H9 (cell line): ENCODE measurements at regions not wholly inside any gene's neighbourhood (a gene's known extent, or its start where the extent isn't known, plus 50 kb on each side); places are given as distances from the start of the nearest gene placed in this dataset.
"Not testable (repeated sequence)": the region's sequence is repeated elsewhere in the genome, so short reads cannot be mapped to it uniquely, and the experiment has no call there.

Experiments
- DNase-seq: peaks from one replicate; pipeline ENCODE4 v3.0.0-alpha.2; 2017
- H2AFZ ChIP-seq: one replicate; pipeline ENCODE4 v1.6.1; 2013; ENCODE audit warnings: mild to moderate bottlenecking, low read length, control low read depth, moderate library complexity
- H2AK5ac ChIP-seq: 2 replicates; pipeline ENCODE4 v1.6.1; 2013; ENCODE audit warnings: low read length, control low read depth, mixed read lengths; ENCODE audit not compliant: insufficient read length
- H2BK120ac ChIP-seq: one replicate; pipeline ENCODE4 v1.6.1; 2013; ENCODE audit warnings: low read depth, mild to moderate bottlenecking, low read length, control low read depth, inconsistent platforms; ENCODE audit not compliant: poor library complexity, severe bottlenecking
- H2BK12ac ChIP-seq: 2 replicates; pipeline ENCODE4 v1.6.1; 2013; ENCODE audit warnings: low read length, control low read depth, mixed read lengths, low read depth; ENCODE audit not compliant: insufficient read length
- H2BK15ac ChIP-seq: 2 replicates; pipeline ENCODE4 v1.6.1; 2013; ENCODE audit warnings: low read depth, low read length, control low read depth
- H2BK20ac ChIP-seq: one replicate; pipeline ENCODE4 v1.6.1; 2013; ENCODE audit warnings: low read depth, mild to moderate bottlenecking, low read length, control low read depth, inconsistent platforms; ENCODE audit not compliant: poor library complexity, severe bottlenecking
- H2BK5ac ChIP-seq: 2 replicates; pipeline ENCODE4 v1.6.1; 2013; ENCODE audit warnings: low read length, control low read depth, mixed read lengths; ENCODE audit not compliant: insufficient read length
- H3K14ac ChIP-seq: 2 replicates; pipeline ENCODE4 v1.6.1; 2013; ENCODE audit warnings: low read length, control low read depth; ENCODE audit not compliant: insufficient read depth
- H3K18ac ChIP-seq: 2 replicates; pipeline ENCODE4 v1.6.1; 2013; ENCODE audit warnings: low read depth, mild to moderate bottlenecking, mixed read lengths, low read length, control low read depth; ENCODE audit not compliant: insufficient read length
- H3K23ac ChIP-seq: 2 replicates; pipeline ENCODE4 v1.6.1; 2013; ENCODE audit warnings: low read length, control low read depth, mixed read lengths, low read depth; ENCODE audit not compliant: insufficient read length
- H3K23me2 ChIP-seq: 2 replicates; pipeline ENCODE4 v1.6.1; 2013; ENCODE audit warnings: low read depth, mild to moderate bottlenecking, mixed read lengths, low read length, control low read depth; ENCODE audit not compliant: insufficient read length, poor library complexity, severe bottlenecking
- H3K27ac ChIP-seq: 2 replicates; pipeline ENCODE4 v1.5.1; 2013; ENCODE audit warnings: low read length, control low read depth, mixed read lengths, low read depth; ENCODE audit not compliant: insufficient read length
- H3K27me3 ChIP-seq: 2 replicates; pipeline ENCODE4 v1.6.1; 2013; ENCODE audit warnings: low read length, control low read depth, inconsistent platforms; ENCODE audit not compliant: insufficient read depth
- H3K4ac ChIP-seq: 2 replicates; pipeline ENCODE4 v1.6.1; 2013; ENCODE audit warnings: low read depth, mild to moderate bottlenecking, control low read depth, inconsistent platforms, low read length, moderate library complexity
- H3K4me1 ChIP-seq: 2 replicates; pipeline ENCODE4 v1.6.1; 2013; ENCODE audit warnings: low read length, control low read depth, inconsistent platforms; ENCODE audit not compliant: insufficient read depth
- H3K4me2 ChIP-seq: 2 replicates; pipeline ENCODE4 v1.6.1; 2013; ENCODE audit warnings: low read length, control low read depth, mixed read lengths; ENCODE audit not compliant: insufficient read length, insufficient read depth
- H3K56ac ChIP-seq: 2 replicates; pipeline ENCODE4 v1.6.1; 2013; ENCODE audit warnings: low read depth, mild to moderate bottlenecking, mixed read lengths, low read length, control low read depth; ENCODE audit not compliant: insufficient read length
- H3K79me1 ChIP-seq: 2 replicates; pipeline ENCODE4 v1.6.1; 2013; ENCODE audit warnings: low read depth, mild to moderate bottlenecking, moderate library complexity, low read length, control low read depth, inconsistent platforms; ENCODE audit not compliant: insufficient read depth, poor library complexity, severe bottlenecking
- H3K79me2 ChIP-seq: 2 replicates; pipeline ENCODE4 v1.6.1; 2013; ENCODE audit warnings: low read length, control low read depth, inconsistent platforms; ENCODE audit not compliant: insufficient read depth
- H3K9ac ChIP-seq: 2 replicates; pipeline ENCODE4 v1.6.1; 2013; ENCODE audit warnings: low read length, control low read depth, mixed read lengths; ENCODE audit not compliant: insufficient read length; ENCODE audit errors: extremely low read depth
- H3K9me3 ChIP-seq: one replicate; pipeline ENCODE4 v1.6.1; 2013; ENCODE audit warnings: low read depth, low read length, inconsistent platforms; ENCODE audit not compliant: control insufficient read depth
- H3T11ph ChIP-seq: one replicate; pipeline ENCODE4 v1.6.1; 2013; ENCODE audit warnings: mild to moderate bottlenecking, low read length, control low read depth, inconsistent platforms
- H4K20me1 ChIP-seq: one replicate; pipeline ENCODE4 v1.6.1; 2013; ENCODE audit not compliant: control insufficient read depth, insufficient read length, insufficient read depth
- H4K5ac ChIP-seq: 2 replicates; pipeline ENCODE4 v1.6.1; 2013; ENCODE audit warnings: low read depth, mild to moderate bottlenecking, mixed read lengths, low read length, control low read depth; ENCODE audit not compliant: insufficient read length
- H4K8ac ChIP-seq: replicated peaks from 2 replicates; pipeline ENCODE4 v1.6.1; 2013; ENCODE audit warnings: low read length, control low read depth, mixed read lengths, low read depth; ENCODE audit not compliant: insufficient read length
- H4K91ac ChIP-seq: 2 replicates; pipeline ENCODE4 v1.6.1; 2013; ENCODE audit warnings: low read depth, mild to moderate bottlenecking, moderate library complexity, mixed read lengths, low read length, control low read depth; ENCODE audit not compliant: insufficient read length
- H3K27ac Mint-ChIP-seq, 3 experiments: 2 replicates in 2 of 3; 3 replicates in 1 of 3; pipeline ENCODE4 v1.8.0; 2020 to 2021; ENCODE audit warnings: mixed read lengths in 3 of 3, mild to moderate bottlenecking in 1 of 3, moderate library complexity in 1 of 3
- H3K27me3 Mint-ChIP-seq: 2 replicates; pipeline ENCODE4 v1.8.0; 2021; ENCODE audit warnings: low read depth, mild to moderate bottlenecking, moderate library complexity, mixed read lengths
- H3K36me3 Mint-ChIP-seq, 3 experiments: 2 replicates in 2 of 3; 3 replicates in 1 of 3; pipeline ENCODE4 v1.8.0; 2020 to 2021; ENCODE audit warnings: low read depth in 3 of 3, mixed read lengths in 3 of 3; ENCODE audit not compliant: insufficient read depth in 1 of 3
- H3K4me1 Mint-ChIP-seq, 2 experiments: 2 replicates each; pipeline ENCODE4 v1.8.0; 2020; ENCODE audit warnings: mixed read lengths in 2 of 2
- H3K4me3 Mint-ChIP-seq, 2 experiments: 2 replicates in 1 of 2; 3 replicates in 1 of 2; pipeline ENCODE4 v1.8.0; 2020 to 2021; ENCODE audit warnings: mild to moderate bottlenecking in 2 of 2, mixed read lengths in 2 of 2, moderate library complexity in 1 of 2
- H3K9me3 Mint-ChIP-seq, 2 experiments: 2 replicates in 1 of 2; 3 replicates in 1 of 2; pipeline ENCODE4 v1.8.0; 2020; ENCODE audit warnings: mild to moderate bottlenecking in 2 of 2, mixed read lengths in 2 of 2, moderate library complexity in 1 of 2
- CTCF ChIP-seq: fragments of 200-600 bp; sonication (generic); conservative IDR thresholded peaks from 3 replicates; pipeline ENCODE4 v1.8.0; 2021; ENCODE audit warnings: antibody characterized with exemption, mild to moderate bottlenecking
- WGBS: extraction: QIAGEN DNeasy Blood & Tissue Kit; methylation state at CpG from one replicate; pipeline ENCODE4 v1.1.7; 2013; ENCODE audit warnings: missing lambda C conversion rate, low lambda C conversion rate, mixed read lengths; ENCODE audit not compliant: insufficient read length; ENCODE audit errors: extremely low coverage; 5-methylcytosine and 5-hydroxymethylcytosine counted together

GRCh38 chr2:184326066-184326465, 272.3 kb upstream of the ZNF804A start:
- no CpG with 5 or more reads among the region's 2 CpGs for WGBS
- no peaks in the 10 kb centered on the region; a peak in 1 of 7 replicates for H3K36me3 Mint-ChIP-seq

GRCh38 chr2:184327805-184328204, 270.5 kb upstream of the ZNF804A start:
- WGBS = no CpG with 5 or more reads among the region's 30 CpGs
- not testable (repeated sequence) for H4K8ac ChIP-seq, H3K23me2 ChIP-seq, H3K4me1 Mint-ChIP-seq, H3K27me3 ChIP-seq, H2BK15ac ChIP-seq, H3K9me3 Mint-ChIP-seq, H3K79me1 ChIP-seq, H3T11ph ChIP-seq, H2AFZ ChIP-seq, H2BK12ac ChIP-seq, H3K36me3 Mint-ChIP-seq, H3K79me2 ChIP-seq, H4K5ac ChIP-seq, H3K27ac Mint-ChIP-seq, H3K9ac ChIP-seq, H4K91ac ChIP-seq, H3K23ac ChIP-seq, H3K9me3 ChIP-seq, H2BK5ac ChIP-seq, H3K4me3 Mint-ChIP-seq, H3K4me1 ChIP-seq, H2AK5ac ChIP-seq, H3K56ac ChIP-seq, H3K4ac ChIP-seq, H3K18ac ChIP-seq, H2BK120ac ChIP-seq, DNase-seq, H3K27ac ChIP-seq, H4K20me1 ChIP-seq, H3K14ac ChIP-seq, H2BK20ac ChIP-seq, H3K4me2 ChIP-seq
- H3K27me3 Mint-ChIP-seq = peaks cover 10% of the 10 kb centered on the region

More at GRCh38 chr2:184326066-184326465, 272.3 kb upstream of the ZNF804A start:
- no peak overlapping the region for H2AFZ ChIP-seq
- no peak overlapping the region for H3K18ac ChIP-seq
- peaks cover 7% of the 10 kb centered on the region for H3K27me3 Mint-ChIP-seq
- H3K14ac ChIP-seq = no peak overlapping the region
- no peaks in the 10 kb centered on the region for H3K4me1 ChIP-seq
- H3K4me2 ChIP-seq = no peak overlapping the region
- no peak overlapping the region for H3K4ac ChIP-seq
- no peak for TF ChIP-seq CTCF
- H3K9me3 ChIP-seq = no peaks in the 10 kb centered on the region
- H2BK5ac ChIP-seq = no peak overlapping the region
- no peak overlapping the region for H3K27ac ChIP-seq
- H3K56ac ChIP-seq = no peak overlapping the region
- no peak overlapping the region for H2BK120ac ChIP-seq
- no peak overlapping the region for H4K91ac ChIP-seq
- no peaks in the 10 kb centered on the region for H4K20me1 ChIP-seq
- peaks cover 0 to 2% of the 10 kb centered on the region in 2 experiments; a peak in 2 of 5 replicates for H3K9me3 Mint-ChIP-seq
- H3K9ac ChIP-seq = no peak overlapping the region
- no peaks in the 10 kb centered on the region for H3K23me2 ChIP-seq
- DNase-seq = no peak
- no peak overlapping the region for H3K4me3 Mint-ChIP-seq
- H3K27ac Mint-ChIP-seq = no peak overlapping the region
- no peaks in the 10 kb centered on the region for H3K79me1 ChIP-seq
- H3T11ph ChIP-seq = no peak overlapping the region
- H2BK15ac ChIP-seq = no peak overlapping the region
- H4K8ac ChIP-seq = no peak overlapping the region
- no peak overlapping the region for H3K23ac ChIP-seq
- H2BK20ac ChIP-seq = no peak overlapping the region
- no peak overlapping the region for H2BK12ac ChIP-seq
- no peak overlapping the region for H4K5ac ChIP-seq
- H2AK5ac ChIP-seq = no peak overlapping the region
- H3K79me2 ChIP-seq = no peaks in the 10 kb centered on the region
- no peaks in the 10 kb centered on the region for H3K4me1 Mint-ChIP-seq
- H3K27me3 ChIP-seq = no peaks in the 10 kb centered on the region
